Hematopoietic multipotent progenitor cell treated with erythropoietin and hydrocortisone succinate and interleukin-3 and kit ligand, for 15 days (in vitro differentiated cells): ENCODE measurements at regions not wholly inside any gene's neighbourhood (a gene's known extent, or its start where the extent isn't known, plus 50 kb on each side); places are given as distances from the start of the nearest gene placed in this dataset.

ENCODE experiments used
- DNase-seq: peaks from one replicate; pipeline ENCODE4 v3.0.0-alpha.2; 2015; ENCODE audit warnings: low spot score

- DNase-seq = peak; percentile 83
Observed at GRCh38 chr4:169810325-169811323, 52.9 kb upstream of the HPF1 start.

- DNase-seq = no peak
Observed at GRCh38 chr4:169807934-169808509, 50.3 kb upstream of the HPF1 start.
